ENCODE measurements at regions not wholly inside any gene's neighbourhood (a gene's known extent, or its start where the extent isn't known, plus 50 kb on each side); places are given as distances from the start of the nearest gene placed in this dataset.

GRCh38 chr2:144217853-144218633 lies 301.9 kb downstream of the ZEB2 start:
- Histone ChIP-seq H3K27me3 (replicated peaks) (no peaks in the 10 kb centered on the region), H3K4me3 (ENCODE audit: low read depth, low read length) (no peak overlapping the region), H3K27ac (no peak overlapping the region), H3K36me3 (replicated peaks) (no peaks in the 10 kb centered on the region)
- in situ Hi-C loops (cut with HindIII; ENCODE audit: low pct_ligation_motif_present, low sequenced_read_pairs), result no loop called here
- TF ChIP-seq, protein P1, sequence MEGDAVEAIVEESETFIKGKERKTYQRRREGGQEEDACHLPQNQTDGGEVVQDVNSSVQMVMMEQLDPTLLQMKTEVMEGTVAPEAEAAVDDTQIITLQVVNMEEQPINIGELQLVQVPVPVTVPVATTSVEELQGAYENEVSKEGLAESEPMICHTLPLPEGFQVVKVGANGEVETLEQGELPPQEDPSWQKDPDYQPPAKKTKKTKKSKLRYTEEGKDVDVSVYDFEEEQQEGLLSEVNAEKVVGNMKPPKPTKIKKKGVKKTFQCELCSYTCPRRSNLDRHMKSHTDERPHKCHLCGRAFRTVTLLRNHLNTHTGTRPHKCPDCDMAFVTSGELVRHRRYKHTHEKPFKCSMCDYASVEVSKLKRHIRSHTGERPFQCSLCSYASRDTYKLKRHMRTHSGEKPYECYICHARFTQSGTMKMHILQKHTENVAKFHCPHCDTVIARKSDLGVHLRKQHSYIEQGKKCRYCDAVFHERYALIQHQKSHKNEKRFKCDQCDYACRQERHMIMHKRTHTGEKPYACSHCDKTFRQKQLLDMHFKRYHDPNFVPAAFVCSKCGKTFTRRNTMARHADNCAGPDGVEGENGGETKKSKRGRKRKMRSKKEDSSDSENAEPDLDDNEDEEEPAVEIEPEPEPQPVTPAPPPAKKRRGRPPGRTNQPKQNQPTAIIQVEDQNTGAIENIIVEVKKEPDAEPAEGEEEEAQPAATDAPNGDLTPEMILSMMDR (IDR thresholded peaks at IDR 0.05; ENCODE audit: low read depth, low read length, missing control alignments), result no peak
- DNase-seq, result no peak

DNA sequence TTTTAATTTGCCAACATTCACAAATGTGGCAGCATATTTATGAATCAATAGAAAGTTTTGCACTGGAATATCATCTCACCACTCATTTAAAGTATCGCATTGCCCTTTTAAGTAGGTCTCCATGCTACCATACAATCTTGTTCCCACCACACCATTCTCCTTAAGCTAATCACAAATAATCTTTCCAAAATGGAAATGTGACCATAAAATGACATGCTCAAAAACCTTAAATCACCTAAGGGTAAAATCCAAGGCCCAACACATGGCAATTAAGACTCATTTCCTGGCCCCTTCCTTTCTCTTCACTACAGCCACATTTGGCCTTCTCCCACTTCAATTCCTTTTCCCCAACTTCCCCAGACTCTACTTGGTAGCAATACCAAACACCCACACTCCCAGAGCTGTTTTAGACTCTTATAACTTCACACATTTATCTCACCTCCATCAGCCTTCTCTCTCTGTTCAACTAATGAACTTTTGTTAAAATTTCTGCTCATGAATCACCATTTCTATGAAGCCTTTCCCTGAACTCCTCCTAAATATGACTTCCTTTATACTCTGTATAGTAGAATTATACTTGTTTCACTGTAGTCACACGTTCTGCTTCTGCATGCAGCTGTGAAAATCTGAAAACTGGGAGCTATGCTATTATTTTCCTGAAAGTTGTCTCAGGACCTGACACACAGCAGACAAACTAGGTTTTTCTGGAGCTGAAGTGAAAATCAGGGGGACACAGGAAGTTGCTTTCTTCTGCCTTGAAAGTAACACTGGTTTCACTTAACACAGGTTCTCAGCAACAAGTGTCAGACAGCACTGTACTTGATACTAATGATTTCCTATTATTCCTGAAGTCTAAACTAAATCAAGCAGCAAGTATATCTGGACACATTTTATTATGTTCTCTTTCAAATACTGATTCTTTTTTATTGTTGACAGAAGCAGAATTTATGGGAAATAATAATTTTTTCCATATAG lies 303.9 kb downstream of the ZEB2 start:
- in situ Hi-C loops (cut with HindIII; ENCODE audit: low pct_ligation_motif_present, low sequenced_read_pairs), result no loop called here
- Histone ChIP-seq H3K27me3 (replicated peaks) (no peaks in the 10 kb centered on the region), H3K36me3 (replicated peaks) (no peaks in the 10 kb centered on the region), H3K4me3 (ENCODE audit: low read depth, low read length) (no peak overlapping the region), H3K27ac (no peak overlapping the region)
- no peak for DNase-seq
- TF ChIP-seq, protein P1 (IDR thresholded peaks at IDR 0.05; ENCODE audit: low read depth, low read length, missing control alignments), result no peak

GRCh38 chr2:144215207-144215606 lies 304.7 kb downstream of the ZEB2 start:
- H3K4me3 ChIP-seq (ENCODE audit: low read depth, low read length), result no peak overlapping the region
- H3K27me3 ChIP-seq (replicated peaks), result no peaks in the 10 kb centered on the region
- H3K36me3 ChIP-seq (replicated peaks), result no peaks in the 10 kb centered on the region
- TF ChIP-seq, protein P1 (IDR thresholded peaks at IDR 0.05; ENCODE audit: low read depth, low read length, missing control alignments), result no peak
- no peak for DNase-seq
- in situ Hi-C loops (cut with HindIII; ENCODE audit: low pct_ligation_motif_present, low sequenced_read_pairs), result no loop called here
- H3K27ac ChIP-seq, result no peak overlapping the region

- no peaks in the 10 kb centered on the region for H3K27me3 ChIP-seq (replicated peaks)
- TF ChIP-seq, protein P1 (IDR thresholded peaks at IDR 0.05; ENCODE audit: low read depth, low read length, missing control alignments), result no peak
- no peak for DNase-seq
- no peak overlapping the region for H3K4me3 ChIP-seq (ENCODE audit: low read depth, low read length)
- in situ Hi-C loops (cut with HindIII; ENCODE audit: low pct_ligation_motif_present, low sequenced_read_pairs), result no loop called here
- no peak overlapping the region for H3K27ac ChIP-seq
- no peaks in the 10 kb centered on the region for H3K36me3 ChIP-seq (replicated peaks)
Observed at GRCh38 chr2:144213797-144214196, 306.1 kb downstream of the ZEB2 start.

GRCh38 chr2:144211826-144212225 lies 308.1 kb downstream of the ZEB2 start:
- TF ChIP-seq, protein P1 (IDR thresholded peaks at IDR 0.05; ENCODE audit: low read depth, low read length, missing control alignments), result no peak
- in situ Hi-C loops (cut with HindIII; ENCODE audit: low pct_ligation_motif_present, low sequenced_read_pairs), result no loop called here
- no peak overlapping the region for H3K4me3 ChIP-seq (ENCODE audit: low read depth, low read length)
- H3K27ac ChIP-seq, result no peak overlapping the region
- DNase-seq, result no peak
- no peaks in the 10 kb centered on the region for H3K27me3 ChIP-seq (replicated peaks)
- no peaks in the 10 kb centered on the region for H3K36me3 ChIP-seq (replicated peaks)

Data from brain microvascular endothelial cell (primary cell).